Pancreas (tissue), 10 donors: ENCODE measurements at regions not wholly inside any gene's neighbourhood (a gene's known extent, or its start where the extent isn't known, plus 50 kb on each side); places are given as distances from the start of the nearest gene placed in this dataset.
A peak's percentile ranks its signal among the peaks of the same experiment; 100 is the strongest.

Experiments used
- ATAC-seq, 4 donors: fragments of 200-7000 bp; cut with Tn5 transposase; one replicate each; pipeline versions ENCODE4 v1.8.0 to v1.9.1; 2020; ENCODE audit warnings: mild to moderate bottlenecking in 4 of 4, moderate library complexity in 4 of 4
- DNase-seq, 6 donors: peaks; one replicate each; pipeline ENCODE4 v3.0.0-alpha.2; 2020
- FAIRE-seq: peaks from 2 replicates; lab custom pipeline; 2012; peaks lifted over from hg19 to GRCh38; lab: Jason Lieb, UNC
- H3K27ac ChIP-seq, 4 donors: fragments of 200-600 bp; sonication (generic); 1 replicate in 3 of 4; 2 replicates in 1 of 4; pipeline versions ENCODE4 v1.5.0 to v1.8.0; 2020
- H3K27me3 ChIP-seq, 4 donors: fragments of 200-600 bp; one replicate each; pipeline ENCODE4 v1.8.0; 2021
- H3K36me3 ChIP-seq, 3 donors: fragments of 200-600 bp; sonication (generic) in 1 of 3; one replicate each; pipeline versions ENCODE4 v1.5.0 to v1.8.0; 2020 to 2021
- H3K4me1 ChIP-seq, 3 donors: fragments of 200-600 bp; one replicate each; pipeline ENCODE4 v1.8.0; 2021
- H3K4me3 ChIP-seq, 4 donors: fragments of 200-600 bp; sonication (generic) in 2 of 4; one replicate each; pipeline versions ENCODE4 v1.5.0 to v1.8.0; 2020 to 2021
- H3K9me3 ChIP-seq, 4 donors: fragments of 200-600 bp; one replicate each; pipeline ENCODE4 v1.8.0; 2021
- WGBS, 2 donors: extraction: QIAGEN DNeasy Blood & Tissue Kit; methylation state at CpG; one replicate each; pipeline ENCODE4 v1.1.7; 2013; 5-methylcytosine and 5-hydroxymethylcytosine counted together
- intact Hi-C, 3 donors: fragments of 100-400 bp; cut with DNase I; formaldehyde crosslinking; loops; one replicate each; pipeline versions ENCODE4 v1.11.1 to v1.14.2; 2022
- TF ChIP-seq, protein P1 (sequence below), 4 donors: fragments of 200-600 bp; sonication (generic) in 3 of 4; IDR thresholded peaks; one replicate each; pipeline versions ENCODE4 v1.5.0 to v1.8.0; 2021; ENCODE audit warnings: antibody characterized with exemption in 4 of 4
- donor health status: healthy with polysubstance abuse.
- donor health status: DM: no; HTN: no; CAD: no; lungs with moderate emphysema.
- donor health status: DM: no; HTN: no; CAD: no.
- donor health status: control.
- donor health status: control.
- donor health status: Bipolar disorder and iron deficiency.
- donor health status: DM: yes; HTN: yes; CAD: no.
- donor health status: DM: no; HTN: no; CAD: no.
- donor health status: DM: no; HTN: no; CAD: no.
- donor health status: DM: yes; HTN: yes; CAD: no.

DNA sequence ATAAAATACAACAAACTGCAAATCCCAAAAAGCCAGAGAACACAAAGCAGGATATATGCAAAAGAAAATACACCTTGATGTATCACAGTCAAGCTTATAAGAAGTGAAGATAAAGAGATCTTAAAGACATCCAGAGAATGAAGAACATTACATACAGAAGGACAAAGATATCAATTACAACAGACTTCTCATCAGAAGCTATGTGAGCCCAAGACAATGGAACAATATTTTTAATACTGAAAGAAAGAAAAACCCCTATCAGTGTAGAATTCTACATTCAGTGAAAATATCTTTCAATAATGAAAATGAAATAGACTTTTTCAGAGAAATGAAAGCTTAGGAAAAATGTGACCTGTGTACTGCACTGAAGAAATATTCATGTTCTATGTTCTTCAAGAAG, 104.5 kb upstream of the PHACTR3 start:
- Histone ChIP-seq H3K4me3 (no peak overlapping the region), H3K4me1 (no peaks in the 10 kb centered on the region), H3K36me3 (no peaks in the 10 kb centered on the region), H3K27ac (no peak overlapping the region), H3K27me3 (peaks cover 0 to 4% (median 0%) of the 10 kb centered on the region in 4 donors), H3K9me3 (no peaks in the 10 kb centered on the region)
- FAIRE-seq (no peak), ATAC-seq (no peak), DNase-seq (no peak)
- TF ChIP-seq, protein P1, sequence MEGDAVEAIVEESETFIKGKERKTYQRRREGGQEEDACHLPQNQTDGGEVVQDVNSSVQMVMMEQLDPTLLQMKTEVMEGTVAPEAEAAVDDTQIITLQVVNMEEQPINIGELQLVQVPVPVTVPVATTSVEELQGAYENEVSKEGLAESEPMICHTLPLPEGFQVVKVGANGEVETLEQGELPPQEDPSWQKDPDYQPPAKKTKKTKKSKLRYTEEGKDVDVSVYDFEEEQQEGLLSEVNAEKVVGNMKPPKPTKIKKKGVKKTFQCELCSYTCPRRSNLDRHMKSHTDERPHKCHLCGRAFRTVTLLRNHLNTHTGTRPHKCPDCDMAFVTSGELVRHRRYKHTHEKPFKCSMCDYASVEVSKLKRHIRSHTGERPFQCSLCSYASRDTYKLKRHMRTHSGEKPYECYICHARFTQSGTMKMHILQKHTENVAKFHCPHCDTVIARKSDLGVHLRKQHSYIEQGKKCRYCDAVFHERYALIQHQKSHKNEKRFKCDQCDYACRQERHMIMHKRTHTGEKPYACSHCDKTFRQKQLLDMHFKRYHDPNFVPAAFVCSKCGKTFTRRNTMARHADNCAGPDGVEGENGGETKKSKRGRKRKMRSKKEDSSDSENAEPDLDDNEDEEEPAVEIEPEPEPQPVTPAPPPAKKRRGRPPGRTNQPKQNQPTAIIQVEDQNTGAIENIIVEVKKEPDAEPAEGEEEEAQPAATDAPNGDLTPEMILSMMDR (IDR thresholded peaks at IDR 0.05) = no peak
- intact Hi-C loops = no loop called here

GRCh38 chr20:59508729-59509128, 95.6 kb upstream of the PHACTR3 start:
- ATAC-seq (no peak), FAIRE-seq (no peak), DNase-seq (no peak)
- TF ChIP-seq, protein P1 (IDR thresholded peaks at IDR 0.05) = no peak
- Histone ChIP-seq H3K36me3 (no peaks in the 10 kb centered on the region), H3K9me3 (no peaks in the 10 kb centered on the region), H3K4me3 (no peak overlapping the region), H3K4me1 (no peaks in the 10 kb centered on the region), H3K27ac (no peak overlapping the region), H3K27me3 (peaks cover 0 to 13% (median 0%) of the 10 kb centered on the region in 4 donors)
- WGBS, 2 donors = 66 to 69% methylated on average over 3 of the region's 3 CpGs
- intact Hi-C loops = no loop called here

GRCh38 chr20:59512651-59513050, 91.7 kb upstream of the PHACTR3 start:
- Histone ChIP-seq H3K9me3 (no peaks in the 10 kb centered on the region), H3K4me3 (no peak overlapping the region), H3K27ac (no peak overlapping the region), H3K36me3 (no peaks in the 10 kb centered on the region), H3K4me1 (no peaks in the 10 kb centered on the region), H3K27me3 (peaks cover 0 to 15% (median 3%) of the 10 kb centered on the region in 4 donors)
- FAIRE-seq (no peak), ATAC-seq (no peak), DNase-seq (no peak)
- WGBS, 2 donors = 74 to 78% methylated on average over 5 of the region's 5 CpGs
- intact Hi-C loops = no loop called here
- TF ChIP-seq, protein P1 (IDR thresholded peaks at IDR 0.05) = no peak

GRCh38 chr20:59514554-59514953, 89.8 kb upstream of the PHACTR3 start:
- 37 to 50% methylated on average over 5 of the region's 5 CpGs for WGBS, 2 donors
- no peak for ATAC-seq
- intact Hi-C loops = no loop called here
- H3K27me3 ChIP-seq = peaks cover 0 to 15% (median 3%) of the 10 kb centered on the region in 4 donors
- no peaks in the 10 kb centered on the region for H3K36me3 ChIP-seq
- H3K9me3 ChIP-seq = no peaks in the 10 kb centered on the region
- no peaks in the 10 kb centered on the region for H3K4me1 ChIP-seq
- no peak overlapping the region for H3K27ac ChIP-seq
- H3K4me3 ChIP-seq = no peak overlapping the region
- TF ChIP-seq, protein P1 (IDR thresholded peaks at IDR 0.05) = no peak
- FAIRE-seq = no peak
- no peak for DNase-seq

GRCh38 chr20:59515013-59515905, 89.1 kb upstream of the PHACTR3 start:
- FAIRE-seq = no peak
- no peaks in the 10 kb centered on the region for H3K9me3 ChIP-seq
- intact Hi-C loops = no loop called here
- peaks cover 0 to 15% (median 3%) of the 10 kb centered on the region in 4 donors for H3K27me3 ChIP-seq
- H3K4me3 ChIP-seq = no peak overlapping the region
- TF ChIP-seq, protein P1 (IDR thresholded peaks at IDR 0.05) = peak; percentile 78 to 93 (median 90)
- no peak overlapping the region for H3K27ac ChIP-seq
- peak; percentile 55 to 88 (median 76) for DNase-seq
- H3K36me3 ChIP-seq = no peaks in the 10 kb centered on the region
- peak; percentile 84 to 94 (median 92) for ATAC-seq
- WGBS, 2 donors = 21 to 27% methylated on average over 32 of the region's 32 CpGs
- no peaks in the 10 kb centered on the region for H3K4me1 ChIP-seq
